Epithelial cell of esophagus (primary cell): ENCODE measurements at regions not wholly inside any gene's neighbourhood (a gene's known extent, or its start where the extent isn't known, plus 50 kb on each side); places are given as distances from the start of the nearest gene placed in this dataset.

Source experiments
- DNase-seq: peaks from one replicate; pipeline ENCODE4 v3.0.0; 2010; ENCODE audit warnings: low read depth
- H3K4me3 ChIP-seq: 2 replicates; pipeline ENCODE4 v1.5.1; 2011; ENCODE audit warnings: mild to moderate bottlenecking, low read length, control low read depth
- CTCF ChIP-seq: IDR thresholded peaks from 2 replicates; pipeline ENCODE4 v1.5.1; 2011; ENCODE audit warnings: low read depth, mild to moderate bottlenecking, low read length, control low read depth, inconsistent platforms; ENCODE audit not compliant: insufficient read depth; ENCODE audit errors: missing control alignments

- no peak for DNase-seq
- no peak overlapping the region for H3K4me3 ChIP-seq
- TF ChIP-seq CTCF: no peak
Measured at GRCh38 chr10:105473170-105473569, 832.1 kb downstream of the SORCS3 start.

GRCh38 chr10:105468759-105469158, 827.7 kb downstream of the SORCS3 start:
- H3K4me3 ChIP-seq: no peak overlapping the region
- no peak for TF ChIP-seq CTCF
- no peak for DNase-seq

- no peak for TF ChIP-seq CTCF
- no peak overlapping the region for H3K4me3 ChIP-seq
- no peak for DNase-seq
Measured at GRCh38 chr10:105466521-105466920, 825.4 kb downstream of the SORCS3 start.

- H3K4me3 ChIP-seq: no peak overlapping the region
- TF ChIP-seq CTCF: no peak
- no peak for DNase-seq
Measured at GRCh38 chr10:105434970-105435369, 793.9 kb downstream of the SORCS3 start.

- H3K4me3 ChIP-seq: no peak overlapping the region
- DNase-seq: peak; percentile 81
- TF ChIP-seq CTCF: no peak
Measured at GRCh38 chr10:105413997-105414396, 772.9 kb downstream of the SORCS3 start.

- TF ChIP-seq CTCF: no peak
- DNase-seq: no peak
- H3K4me3 ChIP-seq: no peak overlapping the region
Measured at GRCh38 chr10:105409370-105409769, 768.3 kb downstream of the SORCS3 start.

GRCh38 chr10:105406488-105406887, 765.4 kb downstream of the SORCS3 start:
- TF ChIP-seq CTCF: no peak
- DNase-seq: no peak
- H3K4me3 ChIP-seq: no peak overlapping the region
